HCT116 (cell line): ENCODE measurements at regions not wholly inside any gene's neighbourhood (a gene's known extent, or its start where the extent isn't known, plus 50 kb on each side); places are given as distances from the start of the nearest gene placed in this dataset.

Source experiments
- EZH2phosphoT487 ChIP-seq: fragments of 200-600 bp; IDR thresholded peaks from 2 replicates; pipeline ENCODE4 v1.6.1; 2018; ENCODE audit warnings: antibody characterized with exemption, borderline replicate concordance
- JUND ChIP-seq: IDR thresholded peaks from 2 replicates; pipeline ENCODE4 v1.6.1; 2012
- POLR2A ChIP-seq: IDR thresholded peaks from 2 replicates; pipeline ENCODE4 v1.7.0; 2011; ENCODE audit warnings: borderline replicate concordance; ENCODE audit not compliant: insufficient read depth, insufficient read length; ENCODE audit errors: extremely low read depth
- SIN3A ChIP-seq: IDR thresholded peaks from 2 replicates; pipeline ENCODE4 v1.6.1; 2012; ENCODE audit warnings: low read depth
- YY1 ChIP-seq: IDR thresholded peaks from 2 replicates; pipeline ENCODE4 v1.6.1; 2011; ENCODE audit warnings: low read length, low read depth, moderate library complexity, mild to moderate bottlenecking; ENCODE audit not compliant: insufficient replicate concordance; ENCODE audit errors: extremely low read depth
- TF ChIP-seq, protein P1 (sequence below), 3 experiments: fragments of 200-600 bp in 1 of 3; sonication (generic) in 1 of 3; IDR thresholded peaks in 2 of 3; conservative IDR thresholded peaks in 1 of 3; 2 replicates each; pipeline ENCODE4 v1.5.1; 2012 to 2017; ENCODE audit warnings: low read depth in 2 of 3, low read length in 2 of 3, antibody characterized with exemption in 1 of 3, borderline replicate concordance in 1 of 3, control low read depth in 1 of 3, mild to moderate bottlenecking in 1 of 3, mixed read lengths in 1 of 3, mixed run types in 1 of 3, moderate library complexity in 1 of 3; ENCODE audit not compliant: insufficient read depth in 1 of 3
- TF ChIP-seq, protein P2 (sequence below): IDR thresholded peaks from 2 replicates; pipeline ENCODE4 v1.6.1; 2012; ENCODE audit warnings: low read depth
- TF ChIP-seq, protein P3 (sequence below): IDR thresholded peaks from 2 replicates; pipeline ENCODE4 v1.6.1; 2011; ENCODE audit warnings: mild to moderate bottlenecking, low read length, moderate library complexity; ENCODE audit not compliant: insufficient replicate concordance; ENCODE audit errors: extremely low read depth
- TF ChIP-seq, protein P4 (sequence below): IDR thresholded peaks from 2 replicates; pipeline ENCODE4 v1.6.1; 2012

DNA sequence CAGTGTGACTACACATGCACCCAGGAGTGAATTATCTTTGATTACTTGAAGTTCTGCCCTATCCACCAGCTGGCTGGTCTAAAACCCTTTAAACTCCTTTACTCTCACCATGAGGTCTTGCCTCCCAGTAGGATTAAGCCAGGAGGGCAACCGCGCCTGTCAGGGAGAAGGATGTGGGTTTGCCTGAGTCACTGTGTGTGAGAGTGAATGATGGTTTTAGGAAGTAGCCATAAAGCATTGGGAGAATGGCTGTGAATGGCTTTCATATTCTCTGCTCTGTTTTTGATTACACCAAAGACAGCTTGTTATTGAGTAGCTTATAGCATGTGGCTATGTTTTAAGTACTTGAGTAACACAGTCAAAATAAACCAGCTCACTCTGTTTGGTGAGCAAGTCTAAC lies 637.7 kb upstream of the TBL1XR1 start:
- TF ChIP-seq POLR2A (no peak), YY1 (no peak), JUND (peak; percentile 55), SIN3A (0 out of 2 replicates have a peak, but pooled peaks have one; percentile 17), EZH2phosphoT487 (no peak)
- TF ChIP-seq, protein P1, sequence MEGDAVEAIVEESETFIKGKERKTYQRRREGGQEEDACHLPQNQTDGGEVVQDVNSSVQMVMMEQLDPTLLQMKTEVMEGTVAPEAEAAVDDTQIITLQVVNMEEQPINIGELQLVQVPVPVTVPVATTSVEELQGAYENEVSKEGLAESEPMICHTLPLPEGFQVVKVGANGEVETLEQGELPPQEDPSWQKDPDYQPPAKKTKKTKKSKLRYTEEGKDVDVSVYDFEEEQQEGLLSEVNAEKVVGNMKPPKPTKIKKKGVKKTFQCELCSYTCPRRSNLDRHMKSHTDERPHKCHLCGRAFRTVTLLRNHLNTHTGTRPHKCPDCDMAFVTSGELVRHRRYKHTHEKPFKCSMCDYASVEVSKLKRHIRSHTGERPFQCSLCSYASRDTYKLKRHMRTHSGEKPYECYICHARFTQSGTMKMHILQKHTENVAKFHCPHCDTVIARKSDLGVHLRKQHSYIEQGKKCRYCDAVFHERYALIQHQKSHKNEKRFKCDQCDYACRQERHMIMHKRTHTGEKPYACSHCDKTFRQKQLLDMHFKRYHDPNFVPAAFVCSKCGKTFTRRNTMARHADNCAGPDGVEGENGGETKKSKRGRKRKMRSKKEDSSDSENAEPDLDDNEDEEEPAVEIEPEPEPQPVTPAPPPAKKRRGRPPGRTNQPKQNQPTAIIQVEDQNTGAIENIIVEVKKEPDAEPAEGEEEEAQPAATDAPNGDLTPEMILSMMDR (IDR thresholded peaks at IDR 0.05 in 2 of 3, conservative IDR thresholded peaks at IDR 0.05 in 1 of 3; ENCODE audit: borderline replicate concordance in 1 of 3, insufficient read depth in 1 of 3, low read depth in 2 of 3, low read length in 2 of 3), result no peak
- TF ChIP-seq, protein P2, sequence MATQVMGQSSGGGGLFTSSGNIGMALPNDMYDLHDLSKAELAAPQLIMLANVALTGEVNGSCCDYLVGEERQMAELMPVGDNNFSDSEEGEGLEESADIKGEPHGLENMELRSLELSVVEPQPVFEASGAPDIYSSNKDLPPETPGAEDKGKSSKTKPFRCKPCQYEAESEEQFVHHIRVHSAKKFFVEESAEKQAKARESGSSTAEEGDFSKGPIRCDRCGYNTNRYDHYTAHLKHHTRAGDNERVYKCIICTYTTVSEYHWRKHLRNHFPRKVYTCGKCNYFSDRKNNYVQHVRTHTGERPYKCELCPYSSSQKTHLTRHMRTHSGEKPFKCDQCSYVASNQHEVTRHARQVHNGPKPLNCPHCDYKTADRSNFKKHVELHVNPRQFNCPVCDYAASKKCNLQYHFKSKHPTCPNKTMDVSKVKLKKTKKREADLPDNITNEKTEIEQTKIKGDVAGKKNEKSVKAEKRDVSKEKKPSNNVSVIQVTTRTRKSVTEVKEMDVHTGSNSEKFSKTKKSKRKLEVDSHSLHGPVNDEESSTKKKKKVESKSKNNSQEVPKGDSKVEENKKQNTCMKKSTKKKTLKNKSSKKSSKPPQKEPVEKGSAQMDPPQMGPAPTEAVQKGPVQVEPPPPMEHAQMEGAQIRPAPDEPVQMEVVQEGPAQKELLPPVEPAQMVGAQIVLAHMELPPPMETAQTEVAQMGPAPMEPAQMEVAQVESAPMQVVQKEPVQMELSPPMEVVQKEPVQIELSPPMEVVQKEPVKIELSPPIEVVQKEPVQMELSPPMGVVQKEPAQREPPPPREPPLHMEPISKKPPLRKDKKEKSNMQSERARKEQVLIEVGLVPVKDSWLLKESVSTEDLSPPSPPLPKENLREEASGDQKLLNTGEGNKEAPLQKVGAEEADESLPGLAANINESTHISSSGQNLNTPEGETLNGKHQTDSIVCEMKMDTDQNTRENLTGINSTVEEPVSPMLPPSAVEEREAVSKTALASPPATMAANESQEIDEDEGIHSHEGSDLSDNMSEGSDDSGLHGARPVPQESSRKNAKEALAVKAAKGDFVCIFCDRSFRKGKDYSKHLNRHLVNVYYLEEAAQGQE, result no peak
- TF ChIP-seq, protein P3, sequence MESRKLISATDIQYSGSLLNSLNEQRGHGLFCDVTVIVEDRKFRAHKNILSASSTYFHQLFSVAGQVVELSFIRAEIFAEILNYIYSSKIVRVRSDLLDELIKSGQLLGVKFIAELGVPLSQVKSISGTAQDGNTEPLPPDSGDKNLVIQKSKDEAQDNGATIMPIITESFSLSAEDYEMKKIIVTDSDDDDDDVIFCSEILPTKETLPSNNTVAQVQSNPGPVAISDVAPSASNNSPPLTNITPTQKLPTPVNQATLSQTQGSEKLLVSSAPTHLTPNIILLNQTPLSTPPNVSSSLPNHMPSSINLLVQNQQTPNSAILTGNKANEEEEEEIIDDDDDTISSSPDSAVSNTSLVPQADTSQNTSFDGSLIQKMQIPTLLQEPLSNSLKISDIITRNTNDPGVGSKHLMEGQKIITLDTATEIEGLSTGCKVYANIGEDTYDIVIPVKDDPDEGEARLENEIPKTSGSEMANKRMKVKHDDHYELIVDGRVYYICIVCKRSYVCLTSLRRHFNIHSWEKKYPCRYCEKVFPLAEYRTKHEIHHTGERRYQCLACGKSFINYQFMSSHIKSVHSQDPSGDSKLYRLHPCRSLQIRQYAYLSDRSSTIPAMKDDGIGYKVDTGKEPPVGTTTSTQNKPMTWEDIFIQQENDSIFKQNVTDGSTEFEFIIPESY, result no peak
- TF ChIP-seq, protein P4, sequence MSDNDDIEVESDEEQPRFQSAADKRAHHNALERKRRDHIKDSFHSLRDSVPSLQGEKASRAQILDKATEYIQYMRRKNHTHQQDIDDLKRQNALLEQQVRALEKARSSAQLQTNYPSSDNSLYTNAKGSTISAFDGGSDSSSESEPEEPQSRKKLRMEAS, result no peak
